ENCODE measurements at regions not wholly inside any gene's neighbourhood (a gene's known extent, or its start where the extent isn't known, plus 50 kb on each side); places are given as distances from the start of the nearest gene placed in this dataset.

DNA sequence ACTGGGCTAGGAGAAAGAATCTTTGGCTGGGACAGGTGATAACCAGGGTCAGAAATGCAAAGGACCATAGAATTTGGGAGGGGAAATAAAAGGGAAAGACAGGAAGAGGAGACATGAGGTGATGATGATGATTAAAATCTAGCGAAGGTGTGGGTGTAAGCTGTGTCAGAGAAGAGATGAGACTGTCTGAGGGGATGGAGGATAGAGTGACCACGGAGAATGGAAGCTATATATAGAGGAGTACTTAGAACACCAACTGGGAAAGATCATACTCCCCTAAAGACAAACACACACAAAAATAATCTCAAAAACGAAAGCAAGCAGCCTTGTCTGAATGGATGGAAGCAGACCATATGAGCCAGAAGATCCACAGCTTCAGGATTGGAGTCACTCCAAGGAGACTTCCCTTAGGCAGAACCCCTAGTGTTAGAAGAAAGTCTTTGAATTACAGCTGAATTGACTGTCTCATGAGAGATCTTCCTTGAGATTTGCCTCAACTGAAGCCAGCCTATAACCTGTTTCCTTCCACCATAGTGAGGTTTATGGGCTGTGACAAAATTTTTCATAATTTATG, 115.2 kb upstream of the DAZL start:
- no CpG with 5 or more reads among the region's 3 CpGs for WGBS, 2 experiments (ENCODE audit: extremely low coverage in 2 of 2, insufficient read length in 1 of 2)
- no peak overlapping the region for H3K4me3 ChIP-seq (ENCODE audit: insufficient read depth, low read depth, low read length)
- H4K5ac ChIP-seq (ENCODE audit: low read depth, low read length), result no peak overlapping the region
- no peak overlapping the region for H2BK120ac ChIP-seq (ENCODE audit: low read depth, low read length)
- H2BK20ac ChIP-seq (ENCODE audit: low read depth, low read length), result no peak overlapping the region
- H3K4ac ChIP-seq (ENCODE audit: low read depth, low read length), result no peak overlapping the region
- H3K18ac ChIP-seq (ENCODE audit: low read depth, low read length), result no peak overlapping the region
- H3K27ac ChIP-seq (ENCODE audit: insufficient read depth, low read length), result no peak overlapping the region
- no peak overlapping the region for H3K23ac ChIP-seq (ENCODE audit: low read depth, low read length)
- CTCF ChIA-PET, result no interaction called here
- no TSS peak for BruUV-seq (replicated peaks)
- H2AFZ ChIP-seq (replicated peaks; ENCODE audit: low read length, poor library complexity), result no peak overlapping the region
- no peak overlapping the region for H3K9ac ChIP-seq (ENCODE audit: low read depth, low read length)
- no peak overlapping the region for H2BK15ac ChIP-seq (ENCODE audit: low read depth, low read length)
- intact Hi-C loops (cut with micrococcal nuclease), result no loop called here
- H4K20me1 ChIP-seq (ENCODE audit: insufficient read depth, low read length), result no peaks in the 10 kb centered on the region
- no peaks in the 10 kb centered on the region; the same call in 1 of the 2 replicates for H3K27me3 ChIP-seq (ENCODE audit: control insufficient read depth, insufficient read depth, low read length)
- H3K4me1 ChIP-seq (ENCODE audit: control insufficient read depth, insufficient read depth, low read length), result no peaks in the 10 kb centered on the region
- no peaks in the 10 kb centered on the region for H3K79me1 ChIP-seq (ENCODE audit: low read depth in 1 of 2, low read length in 2 of 2)
- POLR2A ChIA-PET (ENCODE audit: unreplicated experiment), result no interaction called here
- H2BK5ac ChIP-seq (ENCODE audit: low read depth, low read length, poor library complexity, severe bottlenecking), result no peak overlapping the region
- dilution Hi-C loops (cut with HindIII; ENCODE audit: low sequenced_read_pairs, unreplicated experiment), result no loop called here
- ATAC-seq (ENCODE audit: low read depth), result no peak
- H3K9me1 ChIP-seq (ENCODE audit: insufficient read depth, low read length), result no peaks in the 10 kb centered on the region
- in situ Hi-C loops (cut with MboI; ENCODE audit: low sequenced_read_pairs), result no loop called here
- no peak overlapping the region for H4K8ac ChIP-seq (ENCODE audit: low read depth in 2 of 2, low read length in 2 of 2)
- H4K91ac ChIP-seq (ENCODE audit: insufficient read depth, low read depth, low read length), result no peak overlapping the region
- no peak for DNase-seq
- H3K36me3 ChIP-seq (ENCODE audit: control insufficient read depth, insufficient read depth, low read length), result no peaks in the 10 kb centered on the region
- H2AK5ac ChIP-seq (ENCODE audit: low read depth, low read length), result no peak overlapping the region
- H3K56ac ChIP-seq (ENCODE audit: extremely low read depth, insufficient read depth, low read length), result no peak overlapping the region
- H2AK9ac ChIP-seq (replicated peaks; ENCODE audit: low read depth, low read length, poor library complexity), result no peak overlapping the region
- no peaks in the 10 kb centered on the region for H3K9me3 ChIP-seq (ENCODE audit: control insufficient read depth, insufficient read depth, low read length)
- no peak overlapping the region for H3K4me2 ChIP-seq (ENCODE audit: low read depth, low read length)
- no peak for TF ChIP-seq MAZ (IDR thresholded peaks at IDR 0.05; ENCODE audit: borderline replicate concordance, low read depth, low read length)
- TF ChIP-seq MAFK (IDR thresholded peaks at IDR 0.05; ENCODE audit: low read depth, low read length), result no peak
- no peak for TF ChIP-seq ELK1 (IDR thresholded peaks at IDR 0.05; ENCODE audit: borderline replicate concordance, low read depth, low read length)
- no peak for TF ChIP-seq MXI1 (IDR thresholded peaks at IDR 0.05; ENCODE audit: borderline replicate concordance, low read depth, low read length)
- TF ChIP-seq SMC3 (IDR thresholded peaks at IDR 0.05; ENCODE audit: low read depth, low read length), result no peak
- no peak for TF ChIP-seq RAD21 (IDR thresholded peaks at IDR 0.05; ENCODE audit: low read length)
- no peak for TF ChIP-seq NFE2L2 (IDR thresholded peaks at IDR 0.05; ENCODE audit: low read depth, low read length)
- no peak overlapping the region for H3K14ac ChIP-seq (replicated peaks; ENCODE audit: low read depth, low read length)

Data from IMR-90 (cell line).